ENCODE measurements at regions not wholly inside any gene's neighbourhood (a gene's known extent, or its start where the extent isn't known, plus 50 kb on each side); places are given as distances from the start of the nearest gene placed in this dataset.

- Mint-ChIP-seq H3K36me3 (no peaks in the 10 kb centered on the region), H3K27me3 (peaks cover 12 to 50% (median 28%) of the 10 kb centered on the region in 5 donors), H3K4me3 (no peak overlapping the region), H3K4me1 (no peaks in the 10 kb centered on the region), H3K27ac (no peak overlapping the region), H3K9me3 (peaks cover 0 to 3% (median 0%) of the 10 kb centered on the region in 9 donors)
- DNase-seq, result no peak
- ATAC-seq, result no peak
- POLR2A ChIA-PET, result no interaction called here
Observed at GRCh38 chr6:20033697-20034407, 178.4 kb downstream of the MBOAT1 start.

DNA sequence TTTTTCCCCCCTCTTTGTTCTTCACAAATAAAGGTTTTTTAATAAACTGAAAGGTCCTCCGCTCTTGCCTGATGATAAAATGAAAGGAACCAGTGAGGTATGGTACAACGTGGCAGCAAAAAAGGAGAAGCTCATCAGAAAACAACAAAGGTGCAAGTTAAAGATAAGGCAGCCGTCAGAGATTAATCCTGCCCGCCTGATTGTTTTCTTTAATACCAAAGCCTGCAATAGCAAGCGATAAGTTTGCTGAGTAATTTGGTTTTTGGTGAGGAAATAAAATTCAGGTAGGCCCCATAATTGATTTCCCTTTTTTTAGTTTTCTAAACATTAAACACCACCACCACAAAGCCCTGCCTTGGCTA is 177.9 kb downstream of the MBOAT1 start:
- no peak overlapping the region for H3K27ac Mint-ChIP-seq
- H3K36me3 Mint-ChIP-seq, result no peaks in the 10 kb centered on the region
- POLR2A ChIA-PET, result no interaction called here
- DNase-seq, result no peak
- ATAC-seq, result no peak
- peaks cover 0 to 3% (median 0%) of the 10 kb centered on the region in 9 donors for H3K9me3 Mint-ChIP-seq
- H3K4me1 Mint-ChIP-seq, result no peaks in the 10 kb centered on the region
- H3K4me3 Mint-ChIP-seq, result no peak overlapping the region
- peaks cover 9 to 47% (median 28%) of the 10 kb centered on the region in 5 donors for H3K27me3 Mint-ChIP-seq

DNA sequence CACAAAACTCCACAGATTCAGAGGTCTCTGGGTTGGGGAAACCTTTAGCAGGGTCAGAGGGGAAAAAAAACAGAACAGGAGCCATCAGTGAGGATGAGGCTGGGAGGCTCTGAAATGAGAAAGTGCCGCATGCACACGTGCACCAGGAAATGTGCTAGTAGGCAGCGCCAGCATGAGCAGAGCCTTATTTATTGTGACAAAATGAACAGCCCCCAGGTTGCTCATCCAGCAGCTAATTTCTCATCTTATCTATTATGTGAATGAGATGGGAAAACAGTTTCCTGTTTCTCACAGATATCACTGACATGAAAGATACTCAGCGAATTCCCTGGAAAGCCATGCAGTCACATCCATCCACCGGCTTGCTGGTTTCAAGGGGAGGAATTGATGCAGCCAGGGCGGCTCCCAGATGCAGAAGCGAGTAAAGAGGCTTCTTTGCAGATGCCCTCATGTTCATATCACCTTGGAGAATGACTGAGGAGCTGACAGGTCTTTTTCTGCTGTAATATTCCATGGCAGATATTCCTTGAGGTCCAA is 176.1 kb downstream of the MBOAT1 start:
- peaks cover 0 to 2% (median 0%) of the 10 kb centered on the region in 9 donors for H3K9me3 Mint-ChIP-seq
- no peaks in the 10 kb centered on the region for H3K36me3 Mint-ChIP-seq
- no peak overlapping the region for H3K4me3 Mint-ChIP-seq
- peaks cover 2 to 32% (median 15%) of the 10 kb centered on the region in 5 donors for H3K27me3 Mint-ChIP-seq
- DNase-seq, result no peak
- H3K27ac Mint-ChIP-seq, result no peak overlapping the region
- no peaks in the 10 kb centered on the region for H3K4me1 Mint-ChIP-seq
- POLR2A ChIA-PET, result no interaction called here
- ATAC-seq, result no peak

- no peak for ATAC-seq
- peaks cover 1 to 26% (median 3%) of the 10 kb centered on the region in 5 donors for H3K27me3 Mint-ChIP-seq
- no peak overlapping the region for H3K27ac Mint-ChIP-seq
- H3K4me1 Mint-ChIP-seq, result no peaks in the 10 kb centered on the region
- DNase-seq, result no peak
- H3K9me3 Mint-ChIP-seq, result peaks cover 0 to 2% (median 0%) of the 10 kb centered on the region in 9 donors
- no peaks in the 10 kb centered on the region for H3K36me3 Mint-ChIP-seq
- POLR2A ChIA-PET, result no interaction called here
- no peak overlapping the region for H3K4me3 Mint-ChIP-seq
Observed at GRCh38 chr6:20038410-20039204, 173.7 kb downstream of the MBOAT1 start.

- DNase-seq (no peak), ATAC-seq (no peak)
- Mint-ChIP-seq H3K4me3 (no peak overlapping the region), H3K36me3 (no peaks in the 10 kb centered on the region), H3K4me1 (no peaks in the 10 kb centered on the region), H3K27ac (no peak overlapping the region), H3K9me3 (no peaks in the 10 kb centered on the region), H3K27me3 (peaks cover 0 to 11% (median 5%) of the 10 kb centered on the region in 5 donors)
- POLR2A ChIA-PET, result no interaction called here
Observed at GRCh38 chr6:20044883-20045282, 167.4 kb downstream of the MBOAT1 start.

All from naive thymus-derived CD8-positive, alpha-beta T cell (primary cell).